Endothelial cell (in vitro differentiated cells): ENCODE measurements at regions not wholly inside any gene's neighbourhood (a gene's known extent, or its start where the extent isn't known, plus 50 kb on each side); places are given as distances from the start of the nearest gene placed in this dataset.

Experiments
- DNase-seq: peaks from one replicate; pipeline ENCODE4 v3.0.0; 2021; ENCODE audit warnings: low spot score
- H3K27ac Mint-ChIP-seq: one replicate; pipeline ENCODE4 v1.8.0; 2021; ENCODE audit warnings: mixed read lengths, inconsistent platforms; ENCODE audit not compliant: unreplicated experiment
- H3K27me3 Mint-ChIP-seq: one replicate; pipeline ENCODE4 v1.8.0; 2021; ENCODE audit warnings: mild to moderate bottlenecking, moderate library complexity, mixed read lengths, inconsistent platforms; ENCODE audit not compliant: unreplicated experiment
- H3K36me3 Mint-ChIP-seq: one replicate; pipeline ENCODE4 v1.8.0; 2021; ENCODE audit warnings: mild to moderate bottlenecking, low read depth, mixed read lengths, inconsistent platforms; ENCODE audit not compliant: unreplicated experiment
- H3K4me1 Mint-ChIP-seq: one replicate; pipeline ENCODE4 v1.8.0; 2021; ENCODE audit warnings: mild to moderate bottlenecking, mixed read lengths, inconsistent platforms; ENCODE audit not compliant: unreplicated experiment
- H3K4me3 Mint-ChIP-seq: one replicate; pipeline ENCODE4 v1.8.0; 2021; ENCODE audit warnings: mild to moderate bottlenecking, mixed read lengths, inconsistent platforms; ENCODE audit not compliant: unreplicated experiment
- H3K9me3 Mint-ChIP-seq: one replicate; pipeline ENCODE4 v1.8.0; 2021; ENCODE audit warnings: mixed read lengths, inconsistent platforms; ENCODE audit not compliant: unreplicated experiment
- CTCF ChIP-seq: fragments of 200-600 bp; sonication (generic); IDR thresholded peaks from one replicate; pipeline ENCODE4 v1.5.0; 2021; ENCODE audit warnings: antibody characterized with exemption; ENCODE audit not compliant: unreplicated experiment

- H3K27ac Mint-ChIP-seq = no peak overlapping the region
- no peak for DNase-seq
Observed at GRCh38 chr6:19004176-19004575, 617.0 kb downstream of the RNF144B start.

GRCh38 chr6:19009769-19010168, 622.6 kb downstream of the RNF144B start:
- Mint-ChIP-seq H3K27me3 (no peaks in the 10 kb centered on the region), H3K4me1 (no peaks in the 10 kb centered on the region), H3K27ac (no peak overlapping the region), H3K9me3 (no peaks in the 10 kb centered on the region), H3K36me3 (no peaks in the 10 kb centered on the region), H3K4me3 (no peak overlapping the region)
- no peak for DNase-seq
- no peak for TF ChIP-seq CTCF

More at GRCh38 chr6:19004176-19004575, 617.0 kb downstream of the RNF144B start:
- Mint-ChIP-seq H3K27me3 (no peaks in the 10 kb centered on the region), H3K4me3 (no peak overlapping the region), H3K36me3 (no peaks in the 10 kb centered on the region), H3K4me1 (no peaks in the 10 kb centered on the region), H3K9me3 (no peaks in the 10 kb centered on the region)
- no peak for TF ChIP-seq CTCF

GRCh38 chr6:19013026-19013705, 626.0 kb downstream of the RNF144B start:
- Mint-ChIP-seq H3K36me3 (no peaks in the 10 kb centered on the region), H3K4me3 (no peak overlapping the region), H3K27me3 (no peaks in the 10 kb centered on the region), H3K9me3 (no peaks in the 10 kb centered on the region), H3K27ac (no peak overlapping the region), H3K4me1 (no peaks in the 10 kb centered on the region)
- TF ChIP-seq CTCF = no peak
- DNase-seq = no peak

GRCh38 chr6:19024737-19025136, 637.6 kb downstream of the RNF144B start:
- Mint-ChIP-seq H3K4me3 (no peak overlapping the region), H3K4me1 (no peaks in the 10 kb centered on the region), H3K27me3 (no peaks in the 10 kb centered on the region), H3K36me3 (no peaks in the 10 kb centered on the region), H3K27ac (no peak overlapping the region), H3K9me3 (no peaks in the 10 kb centered on the region)
- DNase-seq = peak; percentile 52
- TF ChIP-seq CTCF = peak; percentile 42

GRCh38 chr6:19028201-19028600, 641.1 kb downstream of the RNF144B start:
- Mint-ChIP-seq H3K27ac (no peak overlapping the region), H3K4me1 (no peaks in the 10 kb centered on the region), H3K27me3 (no peaks in the 10 kb centered on the region), H3K4me3 (no peak overlapping the region), H3K36me3 (no peaks in the 10 kb centered on the region), H3K9me3 (no peaks in the 10 kb centered on the region)
- no peak for TF ChIP-seq CTCF
- no peak for DNase-seq
